NB4 (cell line): ENCODE measurements at regions not wholly inside any gene's neighbourhood (a gene's known extent, or its start where the extent isn't known, plus 50 kb on each side); places are given as distances from the start of the nearest gene placed in this dataset.

Experiments used
- POLR2A ChIP-seq: IDR thresholded peaks from 2 replicates; pipeline ENCODE4 v1.6.1; 2011; ENCODE audit warnings: mild to moderate bottlenecking; ENCODE audit not compliant: insufficient read length; ENCODE audit errors: extremely low read depth
- TF ChIP-seq, protein P1 (sequence below): IDR thresholded peaks from one replicate; pipeline ENCODE4 v1.5.1; 2012; ENCODE audit warnings: low read depth, low read length
- TF ChIP-seq, protein P2 (sequence below): IDR thresholded peaks from 2 replicates; pipeline ENCODE4 v1.6.1; 2011; ENCODE audit warnings: low read depth, low read length

DNA sequence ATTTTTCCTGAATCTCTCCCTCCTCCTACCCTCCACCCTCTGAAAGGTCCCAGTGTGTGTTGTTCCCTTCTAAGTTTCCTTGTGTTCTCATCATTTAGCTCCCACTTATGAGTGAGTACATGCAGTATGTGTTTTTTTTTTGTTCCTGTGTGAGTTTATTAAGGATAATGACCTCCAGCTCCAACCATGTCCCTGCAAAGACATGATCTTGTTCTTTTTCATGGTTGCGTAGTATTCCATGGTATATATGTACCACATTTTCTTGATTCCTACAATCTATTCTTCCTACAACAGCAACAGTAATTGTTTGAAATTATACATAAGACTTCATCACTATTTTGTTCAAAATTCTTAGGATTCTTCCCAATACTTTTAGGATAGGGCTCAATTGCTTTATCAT lies 1117.8 kb downstream of the GATA3 start:
- TF ChIP-seq, protein P1, sequence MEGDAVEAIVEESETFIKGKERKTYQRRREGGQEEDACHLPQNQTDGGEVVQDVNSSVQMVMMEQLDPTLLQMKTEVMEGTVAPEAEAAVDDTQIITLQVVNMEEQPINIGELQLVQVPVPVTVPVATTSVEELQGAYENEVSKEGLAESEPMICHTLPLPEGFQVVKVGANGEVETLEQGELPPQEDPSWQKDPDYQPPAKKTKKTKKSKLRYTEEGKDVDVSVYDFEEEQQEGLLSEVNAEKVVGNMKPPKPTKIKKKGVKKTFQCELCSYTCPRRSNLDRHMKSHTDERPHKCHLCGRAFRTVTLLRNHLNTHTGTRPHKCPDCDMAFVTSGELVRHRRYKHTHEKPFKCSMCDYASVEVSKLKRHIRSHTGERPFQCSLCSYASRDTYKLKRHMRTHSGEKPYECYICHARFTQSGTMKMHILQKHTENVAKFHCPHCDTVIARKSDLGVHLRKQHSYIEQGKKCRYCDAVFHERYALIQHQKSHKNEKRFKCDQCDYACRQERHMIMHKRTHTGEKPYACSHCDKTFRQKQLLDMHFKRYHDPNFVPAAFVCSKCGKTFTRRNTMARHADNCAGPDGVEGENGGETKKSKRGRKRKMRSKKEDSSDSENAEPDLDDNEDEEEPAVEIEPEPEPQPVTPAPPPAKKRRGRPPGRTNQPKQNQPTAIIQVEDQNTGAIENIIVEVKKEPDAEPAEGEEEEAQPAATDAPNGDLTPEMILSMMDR = no peak
- no peak for TF ChIP-seq POLR2A
- TF ChIP-seq, protein P2, sequence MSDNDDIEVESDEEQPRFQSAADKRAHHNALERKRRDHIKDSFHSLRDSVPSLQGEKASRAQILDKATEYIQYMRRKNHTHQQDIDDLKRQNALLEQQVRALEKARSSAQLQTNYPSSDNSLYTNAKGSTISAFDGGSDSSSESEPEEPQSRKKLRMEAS = no peak
